OCI-LY1 (cell line): ENCODE measurements at regions not wholly inside any gene's neighbourhood (a gene's known extent, or its start where the extent isn't known, plus 50 kb on each side); places are given as distances from the start of the nearest gene placed in this dataset.

Experiments used
- H2AFZ ChIP-seq: fragments of 200-600 bp; sonication (generic), shearing (Covaris generic); 2 replicates; pipeline ENCODE4 v1.6.0; 2014; ENCODE audit warnings: antibody characterized with exemption, mild to moderate bottlenecking, low read length
- H3F3A ChIP-seq: fragments of 200-600 bp; sonication (generic), shearing (Covaris generic); 2 replicates; pipeline ENCODE4 v1.6.0; 2014; ENCODE audit warnings: mild to moderate bottlenecking, antibody characterized with exemption, low read length, moderate library complexity; ENCODE audit not compliant: insufficient read depth
- H3K27ac ChIP-seq: fragments of 200-600 bp; sonication (generic); 2 replicates; pipeline ENCODE4 v1.5.1; 2014; ENCODE audit warnings: low read length, mixed run types, mild to moderate bottlenecking, low read depth; ENCODE audit not compliant: poor library complexity, severe bottlenecking
- H3K27me3 ChIP-seq: fragments of 200-600 bp; sonication (generic); 2 replicates; pipeline ENCODE4 v1.6.0; 2014; ENCODE audit warnings: antibody characterized with exemption, mild to moderate bottlenecking, low read length, moderate library complexity; ENCODE audit not compliant: insufficient read depth
- H3K36me3 ChIP-seq: fragments of 200-600 bp; sonication (generic); 2 replicates; pipeline ENCODE4 v1.6.1; 2014; ENCODE audit warnings: mild to moderate bottlenecking, antibody characterized with exemption, low read length, moderate library complexity, mixed read lengths; ENCODE audit not compliant: insufficient read depth
- H3K4me1 ChIP-seq: fragments of 200-600 bp; sonication (generic); 2 replicates; pipeline ENCODE4 v1.5.1; 2014; ENCODE audit warnings: mild to moderate bottlenecking, low read length, moderate library complexity; ENCODE audit not compliant: insufficient read depth, severe bottlenecking
- H3K4me2 ChIP-seq: fragments of 200-600 bp; sonication (generic), shearing (Covaris generic); 2 replicates; pipeline ENCODE4 v1.6.1; 2014; ENCODE audit warnings: low read length
- H3K4me3 ChIP-seq: fragments of 200-600 bp; sonication (generic); 2 replicates; pipeline ENCODE4 v1.5.1; 2014; ENCODE audit warnings: low read length, low read depth, mild to moderate bottlenecking, mixed read lengths; ENCODE audit not compliant: poor library complexity, severe bottlenecking
- H3K79me2 ChIP-seq: fragments of 200-600 bp; shearing (Covaris generic); 2 replicates; pipeline ENCODE4 v1.6.1; 2016; ENCODE audit warnings: mixed run types, low read length, mixed read lengths; ENCODE audit not compliant: insufficient read depth
- H3K9ac ChIP-seq: fragments of 200-600 bp; sonication (generic), shearing (Covaris generic); 2 replicates; pipeline ENCODE4 v1.6.1; 2014; ENCODE audit warnings: mild to moderate bottlenecking, low read length, mixed read lengths
- H3K9me2 ChIP-seq: fragments of 200-600 bp; sonication (generic), shearing (Covaris generic); 2 replicates; pipeline ENCODE4 v1.6.1; 2014; ENCODE audit warnings: low read depth, mild to moderate bottlenecking, low read length, mixed read lengths
- H3K9me3 ChIP-seq: fragments of 200-600 bp; shearing (Covaris generic); 2 replicates; pipeline ENCODE4 v1.6.1; 2014; ENCODE audit warnings: low read length, mixed read lengths
- H4K20me1 ChIP-seq: fragments of 200-600 bp; sonication (generic), shearing (Covaris generic); 2 replicates; pipeline ENCODE4 v1.6.0; 2016; ENCODE audit warnings: mild to moderate bottlenecking, low read length; ENCODE audit not compliant: insufficient read depth
- EZH2 ChIP-seq: fragments of 200-600 bp; sonication (generic), shearing (Covaris generic); IDR thresholded peaks from 2 replicates; pipeline ENCODE4 v1.8.0; 2017; ENCODE audit warnings: borderline replicate concordance, mixed run types, mild to moderate bottlenecking, antibody characterized with exemption, low read length, moderate library complexity, mixed read lengths
- TF ChIP-seq, protein P1 (sequence below): fragments of 200-600 bp; sonication (generic), shearing (Covaris generic); IDR thresholded peaks from 2 replicates; pipeline ENCODE4 v1.5.1; 2017; ENCODE audit warnings: mild to moderate bottlenecking, antibody characterized with exemption, low read length, moderate library complexity, mixed read lengths

DNA sequence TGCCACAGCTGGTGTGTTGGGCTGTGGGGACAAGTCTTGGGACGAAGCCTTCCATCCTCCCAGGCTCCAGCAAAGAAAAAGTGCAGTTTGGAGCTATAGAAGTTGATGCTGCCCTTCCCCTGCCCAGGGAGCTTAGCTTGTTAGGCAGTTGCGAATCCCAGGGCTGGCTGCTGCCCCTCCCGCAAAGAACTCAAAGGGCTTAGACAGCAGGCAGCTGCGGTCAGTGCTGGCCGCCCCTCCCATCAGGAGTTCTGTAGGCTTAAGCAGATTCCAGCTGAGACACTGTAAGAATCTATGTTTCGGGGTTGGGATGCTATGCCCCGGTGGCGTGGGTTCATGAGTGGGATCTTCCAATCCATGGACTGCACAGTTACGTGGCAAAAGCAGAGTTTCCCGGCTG is 956.7 kb downstream of the GLUD2 start:
- Histone ChIP-seq H3K27ac (no peak overlapping the region), H4K20me1 (no peaks in the 10 kb centered on the region), H2AFZ (no peak overlapping the region), H3K27me3 (no peaks in the 10 kb centered on the region), H3K9me2 (no peaks in the 10 kb centered on the region), H3K4me1 (no peaks in the 10 kb centered on the region), H3K79me2 (no peaks in the 10 kb centered on the region), H3K9ac (no peak overlapping the region), H3F3A (no peaks in the 10 kb centered on the region), H3K4me2 (no peak overlapping the region), H3K9me3 (no peaks in the 10 kb centered on the region), H3K4me3 (no peak overlapping the region), H3K36me3 (no peaks in the 10 kb centered on the region)
- TF ChIP-seq, protein P1, sequence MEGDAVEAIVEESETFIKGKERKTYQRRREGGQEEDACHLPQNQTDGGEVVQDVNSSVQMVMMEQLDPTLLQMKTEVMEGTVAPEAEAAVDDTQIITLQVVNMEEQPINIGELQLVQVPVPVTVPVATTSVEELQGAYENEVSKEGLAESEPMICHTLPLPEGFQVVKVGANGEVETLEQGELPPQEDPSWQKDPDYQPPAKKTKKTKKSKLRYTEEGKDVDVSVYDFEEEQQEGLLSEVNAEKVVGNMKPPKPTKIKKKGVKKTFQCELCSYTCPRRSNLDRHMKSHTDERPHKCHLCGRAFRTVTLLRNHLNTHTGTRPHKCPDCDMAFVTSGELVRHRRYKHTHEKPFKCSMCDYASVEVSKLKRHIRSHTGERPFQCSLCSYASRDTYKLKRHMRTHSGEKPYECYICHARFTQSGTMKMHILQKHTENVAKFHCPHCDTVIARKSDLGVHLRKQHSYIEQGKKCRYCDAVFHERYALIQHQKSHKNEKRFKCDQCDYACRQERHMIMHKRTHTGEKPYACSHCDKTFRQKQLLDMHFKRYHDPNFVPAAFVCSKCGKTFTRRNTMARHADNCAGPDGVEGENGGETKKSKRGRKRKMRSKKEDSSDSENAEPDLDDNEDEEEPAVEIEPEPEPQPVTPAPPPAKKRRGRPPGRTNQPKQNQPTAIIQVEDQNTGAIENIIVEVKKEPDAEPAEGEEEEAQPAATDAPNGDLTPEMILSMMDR, result no peak
- no peak for TF ChIP-seq EZH2

DNA sequence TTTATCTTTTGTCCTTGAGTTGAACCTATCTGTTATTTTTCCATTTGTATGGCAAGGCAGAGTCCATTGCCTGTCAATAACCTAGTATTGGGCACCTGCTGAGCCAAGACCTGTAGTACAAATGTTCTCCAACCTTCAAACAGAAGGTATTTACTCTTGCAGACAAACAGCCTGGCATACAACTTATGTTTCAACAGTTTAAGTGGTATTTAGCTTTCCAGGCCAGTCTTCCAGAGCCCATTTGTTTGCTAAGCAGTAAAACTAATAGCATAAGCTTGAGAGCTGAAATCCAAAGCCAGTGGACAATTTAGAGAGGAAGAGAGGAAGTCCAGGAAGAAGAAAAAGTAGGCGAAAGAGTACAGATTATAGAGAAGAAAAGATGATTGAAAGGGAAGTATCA is 979.3 kb downstream of the GLUD2 start:
- H3K4me3 ChIP-seq, result no peak overlapping the region
- H3K4me2 ChIP-seq, result no peak overlapping the region
- H4K20me1 ChIP-seq, result no peaks in the 10 kb centered on the region
- H3K9me2 ChIP-seq, result no peaks in the 10 kb centered on the region
- H3K9me3 ChIP-seq, result no peaks in the 10 kb centered on the region
- no peaks in the 10 kb centered on the region for H3K4me1 ChIP-seq
- no peak overlapping the region for H3K9ac ChIP-seq
- TF ChIP-seq, protein P1, result no peak
- no peak for TF ChIP-seq EZH2
- H3K36me3 ChIP-seq, result no peaks in the 10 kb centered on the region
- no peaks in the 10 kb centered on the region for H3F3A ChIP-seq
- H2AFZ ChIP-seq, result no peak overlapping the region
- H3K27ac ChIP-seq, result no peak overlapping the region
- no peaks in the 10 kb centered on the region for H3K27me3 ChIP-seq
- H3K79me2 ChIP-seq, result no peaks in the 10 kb centered on the region

DNA sequence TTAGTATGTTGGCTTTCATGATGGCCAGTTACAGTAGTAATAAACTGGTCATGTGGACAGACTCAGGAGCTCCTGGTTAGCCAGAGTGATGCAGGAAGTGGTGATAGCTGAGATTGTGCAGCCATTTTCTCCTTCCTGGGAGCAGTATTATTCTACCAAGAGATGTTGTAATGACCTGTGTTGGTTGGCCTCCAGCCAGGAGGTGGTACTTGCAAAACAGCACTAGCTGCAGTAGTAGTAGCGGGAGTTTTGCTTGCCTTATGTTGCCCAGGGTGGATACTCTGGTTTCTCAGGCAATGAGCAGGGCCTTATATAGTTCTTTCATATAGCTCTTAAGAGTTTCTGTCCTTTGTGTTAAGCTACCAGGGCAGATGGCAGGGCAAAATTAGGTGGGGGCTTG is 998.8 kb downstream of the GLUD2 start:
- Histone ChIP-seq H4K20me1 (no peaks in the 10 kb centered on the region), H3F3A (no peaks in the 10 kb centered on the region)

More for the DNA sequence above, 998.8 kb downstream of the GLUD2 start:
- Histone ChIP-seq H3K4me1 (no peaks in the 10 kb centered on the region), H3K36me3 (no peaks in the 10 kb centered on the region), H3K9me2 (no peaks in the 10 kb centered on the region), H3K9me3 (no peaks in the 10 kb centered on the region), H2AFZ (no peak overlapping the region), H3K4me2 (no peak overlapping the region), H3K9ac (no peak overlapping the region), H3K4me3 (no peak overlapping the region), H3K79me2 (no peaks in the 10 kb centered on the region), H3K27me3 (no peaks in the 10 kb centered on the region), H3K27ac (no peak overlapping the region)
- TF ChIP-seq, protein P1, result no peak
- no peak for TF ChIP-seq EZH2
